ENCODE measurements at regions not wholly inside any gene's neighbourhood (a gene's known extent, or its start where the extent isn't known, plus 50 kb on each side); places are given as distances from the start of the nearest gene placed in this dataset.

GRCh38 chr2:175236930-175237329 lies 55.4 kb upstream of the ATP5MC3 start:
- no peak for DNase-seq
- TF ChIP-seq POLR2A (IDR thresholded peaks at IDR 0.05; ENCODE audit: low read length) (no peak), GATA1 (IDR thresholded peaks at IDR 0.05; ENCODE audit: low read depth, low read length) (no peak)

GRCh38 chr2:175234650-175235049 lies 53.1 kb upstream of the ATP5MC3 start:
- DNase-seq: no peak
- TF ChIP-seq POLR2A (IDR thresholded peaks at IDR 0.05; ENCODE audit: low read length) (no peak), GATA1 (IDR thresholded peaks at IDR 0.05; ENCODE audit: low read depth, low read length) (no peak)

- no peak for DNase-seq
- TF ChIP-seq POLR2A (IDR thresholded peaks at IDR 0.05; ENCODE audit: low read length): no peak
Measured at GRCh38 chr2:175234153-175234552, 52.6 kb upstream of the ATP5MC3 start.

GRCh38 chr2:175233135-175233719 lies 51.7 kb upstream of the ATP5MC3 start:
- no peak for TF ChIP-seq POLR2A (IDR thresholded peaks at IDR 0.05; ENCODE audit: low read length)
- TF ChIP-seq GATA1 (IDR thresholded peaks at IDR 0.05; ENCODE audit: low read depth, low read length): no peak
- no peak for DNase-seq
